ENCODE measurements at regions not wholly inside any gene's neighbourhood (a gene's known extent, or its start where the extent isn't known, plus 50 kb on each side); places are given as distances from the start of the nearest gene placed in this dataset.

- intact Hi-C loops (cut with micrococcal nuclease; ENCODE audit: unreplicated experiment), result no loop called here
- no peak for ATAC-seq
- FAIRE-seq, result no peak
- Histone ChIP-seq H3K4me3 (replicated peaks in 1 of 3; ENCODE audit: insufficient read depth in 1 of 3, low read depth in 2 of 3, low read length in 3 of 3) (no peak overlapping the region), H3K36me3 (replicated peaks in 1 of 2; ENCODE audit: control insufficient read depth in 1 of 2, insufficient read depth in 2 of 2, low read length in 2 of 2) (no peaks in the 10 kb centered on the region), H3K9me3 (ENCODE audit: low read length) (no peaks in the 10 kb centered on the region), H3K4me1 (ENCODE audit: insufficient read depth, low read length) (no peaks in the 10 kb centered on the region), H3K4me2 (ENCODE audit: low read depth, low read length) (no peak overlapping the region), H3K9ac (ENCODE audit: insufficient read depth, low read depth, low read length) (no peak overlapping the region), H4K20me1 (ENCODE audit: insufficient read depth, low read length) (no peaks in the 10 kb centered on the region), H2AFZ (ENCODE audit: low read length) (no peak overlapping the region), H3K27ac (ENCODE audit: extremely low read length, insufficient read depth, low read length) (no peak overlapping the region), H3K27me3 (ENCODE audit: control insufficient read depth in 1 of 2, insufficient read depth in 2 of 2, low read length in 2 of 2) (peaks cover 0 to 16% of the 10 kb centered on the region in 2 experiments), H3K79me2 (ENCODE audit: insufficient read depth, low read length) (no peaks in the 10 kb centered on the region)
- BruUV-seq (replicated peaks), result no TSS peak
- no peak for TF ChIP-seq ZNF274 (CRISPR knock-in tag; IDR thresholded peaks at IDR 0.05)
- TF ChIP-seq ZNF629 (CRISPR knock-in tag; conservative IDR thresholded peaks at IDR 0.05), result no peak
- TF ChIP-seq NR2F2 (IDR thresholded peaks at IDR 0.05; ENCODE audit: borderline replicate concordance, low read depth), result no peak
- TF ChIP-seq ZFX (CRISPR knock-in tag; IDR thresholded peaks at IDR 0.05; ENCODE audit: low read depth), result no peak
- TF ChIP-seq MATR3 (CRISPR knock-in tag; IDR thresholded peaks at IDR 0.05), result no peak
- no peak for TF ChIP-seq CENPBD1 (CRISPR knock-in tag; IDR thresholded peaks at IDR 0.05; ENCODE audit: borderline replicate concordance, low read depth)
- TF ChIP-seq ZNF160 (CRISPR knock-in tag; IDR thresholded peaks at IDR 0.05), result no peak
- in situ Hi-C loops (cut with HindIII; ENCODE audit: extremely low pct_ligation_motif_present, low pct_unique_long_range_greater_than_20kb), result no loop called here
- 31% methylated on average over 5 of the region's 5 CpGs for WGBS (ENCODE audit: low lambda C conversion rate)
- no peak for DNase-seq (ENCODE audit: low spot score)
- CTCF ChIA-PET (ENCODE audit: low intra/inter-chr PET ratio, low total read pairs), result no interaction called here
- POLR2A ChIA-PET, result no interaction called here
Observed at GRCh38 chr15:57885435-57885834, 178.9 kb downstream of the POLR2M start.

- intact Hi-C loops (cut with micrococcal nuclease; ENCODE audit: unreplicated experiment), result no loop called here
- H3K27me3 ChIP-seq (ENCODE audit: control insufficient read depth in 1 of 2, insufficient read depth in 2 of 2, low read length in 2 of 2), result peaks cover 0 to 12% of the 10 kb centered on the region in 2 experiments; a peak in 4 of 5 replicates
- no peak for ATAC-seq
- ChIA-PET POLR2A (no interaction called here), CTCF (ENCODE audit: low intra/inter-chr PET ratio, low total read pairs) (no interaction called here)
- no peak for DNase-seq (ENCODE audit: low spot score)
- in situ Hi-C loops (cut with HindIII; ENCODE audit: extremely low pct_ligation_motif_present, low pct_unique_long_range_greater_than_20kb), result no loop called here
- H3K36me3 ChIP-seq (replicated peaks in 1 of 2; ENCODE audit: control insufficient read depth in 1 of 2, insufficient read depth in 2 of 2, low read length in 2 of 2), result no peaks in the 10 kb centered on the region
- H3K27ac ChIP-seq (ENCODE audit: extremely low read length, insufficient read depth, low read length), result no peak overlapping the region
- H3K4me1 ChIP-seq (ENCODE audit: insufficient read depth, low read length), result no peaks in the 10 kb centered on the region
- H2AFZ ChIP-seq (ENCODE audit: low read length), result no peak overlapping the region
- 0% methylated on average over 2 of the region's 2 CpGs for WGBS (ENCODE audit: low lambda C conversion rate)
- BruUV-seq (replicated peaks), result no TSS peak
- no peak overlapping the region for H3K4me3 ChIP-seq (replicated peaks in 1 of 3; ENCODE audit: insufficient read depth in 1 of 3, low read depth in 2 of 3, low read length in 3 of 3)
- FAIRE-seq, result no peak
- H3K79me2 ChIP-seq (ENCODE audit: insufficient read depth, low read length), result no peaks in the 10 kb centered on the region
- H3K9ac ChIP-seq (ENCODE audit: insufficient read depth, low read depth, low read length), result no peak overlapping the region
- H4K20me1 ChIP-seq (ENCODE audit: insufficient read depth, low read length), result no peaks in the 10 kb centered on the region
- no peak overlapping the region for H3K4me2 ChIP-seq (ENCODE audit: low read depth, low read length)
- H3K9me3 ChIP-seq (ENCODE audit: low read length), result no peaks in the 10 kb centered on the region
- TF ChIP-seq ZSCAN21 (CRISPR knock-in tag; IDR thresholded peaks at IDR 0.05; ENCODE audit: borderline replicate concordance) (no peak), LRRFIP1 (CRISPR knock-in tag; conservative IDR thresholded peaks at IDR 0.05) (no peak), TEAD3 (CRISPR knock-in tag; optimal IDR thresholded peaks at IDR 0.05; ENCODE audit: borderline replicate concordance) (no peak), ZSCAN12 (CRISPR knock-in tag; IDR thresholded peaks at IDR 0.05) (no peak), PCBP1 (IDR thresholded peaks at IDR 0.05; ENCODE audit: borderline replicate concordance, low read depth, low read length) (no peak), SP140L (CRISPR knock-in tag; IDR thresholded peaks at IDR 0.05; ENCODE audit: borderline replicate concordance) (no peak)
- TF ChIP-seq, protein P1, sequence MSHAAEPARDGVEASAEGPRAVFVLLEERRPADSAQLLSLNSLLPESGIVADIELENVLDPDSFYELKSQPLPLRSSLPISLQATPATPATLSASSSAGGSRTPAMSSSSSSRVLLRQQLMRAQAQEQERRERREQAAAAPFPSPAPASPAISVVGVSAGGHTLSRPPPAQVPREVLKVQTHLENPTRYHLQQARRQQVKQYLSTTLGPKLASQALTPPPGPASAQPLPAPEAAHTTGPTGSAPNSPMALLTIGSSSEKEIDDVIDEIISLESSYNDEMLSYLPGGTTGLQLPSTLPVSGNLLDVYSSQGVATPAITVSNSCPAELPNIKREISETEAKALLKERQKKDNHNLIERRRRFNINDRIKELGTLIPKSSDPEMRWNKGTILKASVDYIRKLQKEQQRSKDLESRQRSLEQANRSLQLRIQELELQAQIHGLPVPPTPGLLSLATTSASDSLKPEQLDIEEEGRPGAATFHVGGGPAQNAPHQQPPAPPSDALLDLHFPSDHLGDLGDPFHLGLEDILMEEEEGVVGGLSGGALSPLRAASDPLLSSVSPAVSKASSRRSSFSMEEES (CRISPR knock-in tag; IDR thresholded peaks at IDR 0.05), result no peak
- TF ChIP-seq, protein P2, sequence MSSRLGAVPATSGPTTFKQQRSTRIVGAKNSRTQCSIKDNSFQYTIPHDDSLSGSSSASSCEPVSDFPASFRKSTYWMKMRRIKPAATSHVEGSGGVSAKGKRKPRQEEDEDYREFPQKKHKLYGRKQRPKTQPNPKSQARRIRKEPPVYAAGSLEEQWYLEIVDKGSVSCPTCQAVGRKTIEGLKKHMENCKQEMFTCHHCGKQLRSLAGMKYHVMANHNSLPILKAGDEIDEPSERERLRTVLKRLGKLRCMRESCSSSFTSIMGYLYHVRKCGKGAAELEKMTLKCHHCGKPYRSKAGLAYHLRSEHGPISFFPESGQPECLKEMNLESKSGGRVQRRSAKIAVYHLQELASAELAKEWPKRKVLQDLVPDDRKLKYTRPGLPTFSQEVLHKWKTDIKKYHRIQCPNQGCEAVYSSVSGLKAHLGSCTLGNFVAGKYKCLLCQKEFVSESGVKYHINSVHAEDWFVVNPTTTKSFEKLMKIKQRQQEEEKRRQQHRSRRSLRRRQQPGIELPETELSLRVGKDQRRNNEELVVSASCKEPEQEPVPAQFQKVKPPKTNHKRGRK (CRISPR knock-in tag; IDR thresholded peaks at IDR 0.05), result no peak
Observed at GRCh38 chr15:57887825-57888224, 177.7 kb downstream of the ALDH1A2 start.

Data from HepG2 (cell line).